NK-92 (cell line): ENCODE measurements at regions not wholly inside any gene's neighbourhood (a gene's known extent, or its start where the extent isn't known, plus 50 kb on each side); places are given as distances from the start of the nearest gene placed in this dataset.

Experiments
- DNase-seq: peaks from one replicate; lab custom pipeline; 2025; ENCODE audit not compliant: unreplicated experiment; lab: John Stamatoyannopoulos, UW

GRCh38 chr14:53808042-53808441 is 148.6 kb downstream of the BMP4 start:
- DNase-seq = no peak

GRCh38 chr14:53807542-53807941 is 149.1 kb downstream of the BMP4 start:
- no peak for DNase-seq

- DNase-seq = no peak
Measured at GRCh38 chr14:53807108-53807507, 149.5 kb downstream of the BMP4 start.

- no peak for DNase-seq
Measured at GRCh38 chr14:53796734-53797133, 159.9 kb downstream of the BMP4 start.

GRCh38 chr14:53793790-53794505 is 162.7 kb downstream of the BMP4 start:
- DNase-seq = no peak

- DNase-seq = no peak
Measured at GRCh38 chr14:53792909-53793308, 163.7 kb downstream of the BMP4 start.

DNA sequence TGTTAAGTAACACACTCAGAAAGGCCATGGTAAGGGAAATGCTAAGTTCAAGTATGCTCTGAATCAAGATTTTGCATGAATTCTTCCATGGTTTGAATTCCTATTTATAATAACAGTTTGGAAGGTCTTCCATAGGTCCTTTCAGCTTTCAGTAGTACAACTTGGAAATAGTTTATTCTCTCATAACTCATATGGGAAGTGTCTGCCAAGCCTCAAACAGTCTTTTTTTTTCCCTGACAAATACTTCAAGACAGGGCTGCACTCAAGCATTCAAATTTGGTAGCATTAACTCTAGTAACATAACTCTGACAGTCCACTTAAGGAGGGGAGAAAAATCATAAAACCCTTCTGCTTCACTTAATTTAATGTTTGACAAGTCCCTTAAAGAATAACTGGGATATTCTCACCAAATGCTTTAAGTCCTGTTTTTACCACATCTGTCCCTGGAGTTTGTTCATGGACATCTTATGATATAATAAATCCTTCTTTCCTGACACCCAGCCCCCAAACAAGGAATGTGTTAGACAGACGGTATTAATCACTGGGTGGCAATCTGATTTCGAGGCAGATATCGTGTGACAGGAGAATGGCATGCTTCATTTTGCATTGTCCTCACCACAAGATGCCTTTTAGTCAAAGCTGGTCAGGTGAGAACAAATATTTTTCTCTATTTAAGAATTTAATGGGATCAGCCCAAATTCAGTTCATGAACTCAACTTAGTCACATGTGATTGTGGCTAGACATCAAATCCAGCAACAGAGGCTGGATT is 165.7 kb downstream of the BMP4 start:
- DNase-seq = no peak

DNA sequence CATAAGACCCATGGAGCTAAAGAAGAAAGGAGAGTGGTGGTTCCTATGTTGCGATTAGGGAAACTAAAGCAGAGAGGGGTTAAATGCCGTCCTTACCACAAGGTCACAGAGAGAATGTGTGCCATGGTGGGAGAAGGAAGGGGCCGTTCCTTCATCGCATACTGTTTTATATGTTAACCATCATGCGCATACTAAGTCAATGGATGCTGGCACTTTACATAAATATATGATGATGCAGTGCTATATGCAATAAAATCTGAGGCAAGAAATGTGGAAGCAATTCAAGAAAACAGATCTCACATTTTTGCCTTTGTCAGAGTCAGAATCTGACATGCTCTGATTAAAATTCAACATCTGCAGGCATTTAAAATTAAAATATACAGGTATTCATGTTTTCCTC is 168.1 kb downstream of the BMP4 start:
- no peak for DNase-seq

- no peak for DNase-seq
Measured at GRCh38 chr14:53786045-53786444, 170.6 kb downstream of the BMP4 start.

DNA sequence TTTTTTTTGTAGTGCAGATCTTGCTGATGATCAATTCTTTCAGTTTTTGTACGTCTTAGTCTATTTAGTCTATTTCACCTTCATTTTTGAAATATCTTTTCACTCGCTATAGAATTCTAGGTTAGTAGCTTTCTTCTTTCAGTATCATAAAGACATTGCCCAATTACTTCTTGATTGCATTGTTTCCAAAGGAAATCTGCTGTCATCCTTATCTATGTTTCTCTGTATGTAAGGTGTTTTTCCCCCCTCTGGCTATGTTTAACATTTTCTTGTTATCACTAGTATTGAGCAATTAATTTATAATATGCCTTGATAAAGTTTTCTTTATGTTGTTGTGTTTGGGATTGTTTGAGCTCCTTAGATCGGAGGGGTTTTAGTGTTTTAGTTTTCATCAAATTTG is 171.9 kb downstream of the BMP4 start:
- no peak for DNase-seq

DNA sequence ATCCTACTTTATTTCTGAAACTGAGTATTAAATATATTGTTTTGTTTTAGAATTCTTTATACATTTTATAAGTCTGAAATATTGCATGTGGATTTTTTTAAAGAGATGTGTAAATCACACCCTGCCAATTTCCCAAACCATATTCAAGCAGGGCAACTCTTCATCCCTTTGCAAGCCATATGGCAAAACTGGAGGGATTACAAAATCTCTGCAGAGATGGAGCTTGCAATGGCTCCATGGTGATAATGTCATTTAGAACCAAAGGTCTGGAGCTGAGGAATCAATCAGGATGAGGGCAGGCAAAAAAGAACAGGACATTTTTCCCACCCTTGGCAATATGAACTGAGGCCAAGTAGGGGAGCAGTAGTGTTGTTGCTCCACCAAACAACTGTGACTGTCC is 173.4 kb downstream of the BMP4 start:
- DNase-seq = no peak

DNA sequence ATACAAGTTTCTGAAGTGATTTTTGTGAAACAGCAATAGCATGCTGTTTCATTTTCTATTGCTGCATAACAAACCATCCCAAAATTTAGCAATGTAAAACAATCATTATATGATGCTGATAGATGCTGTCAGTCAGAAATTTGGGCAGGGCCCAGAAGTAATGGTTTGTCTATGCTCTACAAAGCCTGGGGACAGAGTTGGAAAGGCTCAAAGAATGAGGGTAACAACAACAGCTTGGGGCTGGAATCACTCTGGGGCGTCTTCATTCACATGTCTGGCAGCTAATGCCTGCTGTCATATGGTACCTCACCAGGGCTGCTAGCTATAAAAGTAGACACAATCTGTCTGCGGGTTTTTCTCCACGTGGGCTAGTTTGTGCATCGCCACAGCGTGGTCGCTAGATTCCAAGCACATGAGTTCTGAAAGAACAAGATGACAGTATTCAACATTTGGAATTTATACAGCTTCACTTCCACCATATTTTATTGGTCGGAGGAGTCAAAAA is 176.5 kb downstream of the BMP4 start:
- DNase-seq = no peak

- no peak for DNase-seq
Measured at GRCh38 chr14:53779301-53779700, 177.3 kb downstream of the BMP4 start.

- DNase-seq = no peak
Measured at GRCh38 chr14:53778263-53778662, 178.4 kb downstream of the BMP4 start.

DNA sequence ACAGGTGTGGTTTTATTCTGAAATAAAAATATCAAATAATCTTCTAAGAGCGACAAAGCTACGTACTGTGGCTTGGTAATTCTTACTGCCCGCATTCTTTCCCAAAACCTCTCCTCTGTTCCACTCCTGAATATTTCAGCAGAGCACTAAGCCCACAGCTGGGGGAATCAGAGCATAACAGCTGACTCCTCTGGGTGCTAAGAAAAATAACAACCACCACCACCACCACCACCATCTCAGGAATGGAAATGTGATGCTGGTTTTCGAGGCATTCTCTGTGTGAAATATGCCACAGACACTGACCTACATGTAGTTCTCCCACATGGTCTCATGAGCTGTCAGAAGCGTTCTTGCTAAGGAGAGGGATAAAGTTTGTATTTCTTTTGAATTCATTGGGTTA is 183.7 kb downstream of the BMP4 start:
- DNase-seq = no peak

DNA sequence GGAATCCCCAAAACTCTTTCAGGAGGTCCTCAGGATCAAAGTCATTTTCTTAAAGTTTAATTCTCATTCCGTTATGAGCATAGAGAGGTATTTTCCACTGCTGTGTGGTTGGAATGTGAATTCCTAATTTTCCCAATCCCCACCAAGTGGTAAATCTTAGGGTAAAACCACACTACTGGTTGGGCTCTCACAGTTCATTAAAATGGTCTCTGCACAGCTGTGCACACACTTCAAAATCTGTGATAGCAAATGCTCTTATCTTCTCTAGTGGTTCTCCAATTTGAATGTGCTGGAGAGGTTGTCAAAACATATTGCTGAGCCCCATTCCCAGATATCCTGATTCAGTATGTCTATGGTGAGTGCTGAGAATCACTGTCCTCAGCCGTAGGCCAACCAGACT is 189.1 kb downstream of the BMP4 start:
- no peak for DNase-seq

DNA sequence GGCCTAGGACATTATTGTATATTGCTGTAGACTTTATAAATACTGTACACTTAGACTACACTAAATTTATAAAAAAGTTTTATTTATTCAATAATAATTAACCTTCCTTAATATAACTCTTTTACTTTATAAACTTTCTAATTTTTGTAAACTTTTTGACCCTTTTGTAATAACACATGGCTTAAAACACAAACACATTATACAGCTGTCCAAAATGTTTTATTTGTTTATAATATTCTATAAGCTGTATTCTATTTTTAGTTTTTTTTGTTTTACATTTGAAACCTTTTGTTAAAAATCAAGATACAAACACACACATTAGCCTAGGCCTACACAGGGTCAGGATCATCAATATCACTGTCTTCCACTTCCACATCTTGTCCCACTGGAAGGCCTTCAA is 190.0 kb downstream of the BMP4 start:
- no peak for DNase-seq

GRCh38 chr14:53766106-53766505 is 190.5 kb downstream of the BMP4 start:
- no peak for DNase-seq

GRCh38 chr14:53764846-53765245 is 191.8 kb downstream of the BMP4 start:
- DNase-seq = no peak

- no peak for DNase-seq
Measured at GRCh38 chr14:53758141-53758540, 198.5 kb downstream of the BMP4 start.

GRCh38 chr14:53757732-53758131 is 198.9 kb downstream of the BMP4 start:
- DNase-seq = no peak

DNA sequence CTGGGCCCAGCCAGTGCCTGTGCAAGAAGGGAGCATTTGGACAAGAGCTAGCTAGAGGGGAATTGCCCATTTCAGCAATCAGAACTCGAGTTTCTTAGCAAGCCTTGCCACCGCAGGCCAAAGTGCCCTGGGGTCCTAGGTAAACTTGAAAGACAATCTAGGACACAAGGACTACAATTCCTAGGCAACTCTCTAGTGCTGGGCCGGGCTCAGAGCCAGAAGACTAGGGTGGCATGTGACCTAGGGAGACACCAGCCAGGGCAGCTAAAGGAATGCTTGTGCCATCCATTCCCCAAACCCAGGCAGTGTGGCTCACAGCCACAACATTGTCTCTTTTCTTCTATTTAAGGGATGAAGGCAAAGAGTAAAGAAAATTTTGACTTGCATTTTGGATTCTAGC is 205.0 kb downstream of the BMP4 start:
- no peak for DNase-seq
